GM21529 (cell line): ENCODE measurements at regions not wholly inside any gene's neighbourhood (a gene's known extent, or its start where the extent isn't known, plus 50 kb on each side); places are given as distances from the start of the nearest gene placed in this dataset.

ENCODE experiments used
- ATAC-seq: cut with Tn5 transposase; IDR thresholded peaks from one replicate; pipeline ENCODE4 v1.9.1; 2021; ENCODE audit not compliant: unreplicated experiment

DNA sequence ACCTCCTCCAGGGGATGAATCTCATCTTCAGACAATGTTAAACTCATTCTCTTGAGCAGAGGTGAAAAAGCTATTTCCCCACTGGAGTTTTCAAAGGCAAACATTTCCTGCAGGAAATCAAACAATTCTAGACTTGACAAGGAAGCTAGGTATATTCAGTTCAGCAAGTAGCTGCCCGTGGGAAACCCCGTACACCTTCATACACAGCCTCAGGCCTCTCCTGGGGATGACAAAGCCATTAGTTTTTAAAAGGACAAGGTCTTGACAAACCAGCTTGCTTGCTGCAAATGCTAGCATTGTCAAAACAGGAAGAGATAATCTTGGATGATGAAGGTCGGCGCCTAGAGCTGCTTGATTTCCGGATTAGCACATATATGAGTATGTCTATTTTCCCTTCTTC lies 1630.8 kb upstream of the TENM4 start:
- no peak for ATAC-seq

DNA sequence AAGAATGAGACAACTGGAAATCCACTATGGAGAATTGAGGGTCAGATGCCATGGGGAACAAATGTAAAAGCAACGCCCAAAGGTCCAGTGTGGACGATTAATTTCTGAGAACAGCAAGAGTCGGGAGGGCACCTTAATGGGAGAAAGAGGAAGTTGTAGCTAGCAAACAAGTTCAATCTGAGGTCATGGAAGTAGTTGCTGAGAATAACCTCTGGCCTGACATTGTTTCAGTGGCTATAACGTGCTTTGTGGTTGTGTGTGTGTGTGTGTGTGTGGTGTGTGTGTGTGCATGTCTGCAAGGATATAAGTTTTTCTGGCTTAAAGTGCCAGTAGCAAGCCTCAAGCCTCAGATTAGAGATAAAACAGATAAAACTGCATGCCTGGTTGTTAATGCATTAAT lies 1630.1 kb upstream of the TENM4 start:
- peak; percentile 67 for ATAC-seq

GRCh38 chr11:81059356-81059755 lies 1618.5 kb upstream of the TENM4 start:
- no peak for ATAC-seq

- ATAC-seq: no peak
Measured at GRCh38 chr11:81052344-81053158, 1611.7 kb upstream of the TENM4 start.

DNA sequence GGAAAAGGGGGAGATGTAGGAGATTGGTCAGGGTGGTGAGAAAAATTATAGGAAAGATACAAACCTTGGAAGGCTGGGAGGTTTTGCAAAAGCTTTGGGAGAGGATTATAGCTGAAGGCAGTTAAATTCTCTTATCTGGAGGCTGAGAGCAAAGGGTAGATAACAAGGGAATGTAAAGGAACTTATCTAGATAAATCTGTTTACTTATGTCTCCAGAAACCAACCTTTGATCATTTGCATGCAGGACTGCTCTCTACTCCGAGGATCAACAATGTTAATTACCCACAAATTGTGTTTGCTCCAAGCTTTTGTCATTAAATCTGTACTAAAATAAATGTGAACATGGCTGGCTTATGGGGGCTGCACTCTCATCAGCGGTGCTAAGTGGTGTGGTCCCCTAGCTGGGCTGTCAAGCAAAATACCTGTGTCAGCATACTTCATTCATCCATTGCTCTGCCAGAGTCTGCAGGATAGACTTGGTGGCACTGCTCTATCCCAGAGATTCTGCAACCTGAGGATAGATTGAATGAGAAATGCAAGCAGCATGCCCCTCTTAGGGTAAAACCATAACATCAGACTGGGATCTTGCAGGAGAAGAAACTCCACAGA lies 1599.2 kb upstream of the TENM4 start:
- no peak for ATAC-seq

DNA sequence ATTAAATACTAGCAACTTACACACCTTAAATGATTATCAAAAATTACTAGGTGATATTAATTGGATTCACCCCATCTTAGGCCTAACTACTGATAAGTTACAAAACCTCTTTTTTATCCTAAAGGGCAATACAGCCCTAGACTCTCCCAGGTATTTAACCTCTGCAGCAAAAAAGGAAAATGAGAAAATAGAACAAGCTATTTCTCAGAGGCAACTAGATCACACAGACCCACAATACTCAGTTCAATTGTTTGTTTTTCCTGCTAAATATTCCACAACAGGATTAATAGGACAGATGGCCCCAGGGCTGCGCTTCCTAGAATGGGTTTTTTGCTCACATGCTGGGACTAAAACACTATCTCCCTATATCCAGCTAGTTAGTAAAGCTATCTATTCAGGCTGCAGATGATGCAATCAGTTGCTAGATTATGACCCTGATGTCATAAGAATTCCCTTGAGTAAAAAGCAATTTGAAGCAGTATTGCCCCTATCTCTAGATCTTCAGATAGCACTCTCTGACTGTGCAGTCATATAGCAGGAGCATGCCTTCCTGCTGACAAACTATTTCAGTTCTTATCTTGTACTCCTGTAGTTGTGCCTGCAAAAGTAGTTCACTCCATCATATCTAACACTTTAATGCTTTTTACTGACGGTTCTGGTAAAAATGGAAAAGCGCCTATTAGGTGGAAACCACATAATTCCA lies 1595.5 kb upstream of the TENM4 start:
- no peak for ATAC-seq

DNA sequence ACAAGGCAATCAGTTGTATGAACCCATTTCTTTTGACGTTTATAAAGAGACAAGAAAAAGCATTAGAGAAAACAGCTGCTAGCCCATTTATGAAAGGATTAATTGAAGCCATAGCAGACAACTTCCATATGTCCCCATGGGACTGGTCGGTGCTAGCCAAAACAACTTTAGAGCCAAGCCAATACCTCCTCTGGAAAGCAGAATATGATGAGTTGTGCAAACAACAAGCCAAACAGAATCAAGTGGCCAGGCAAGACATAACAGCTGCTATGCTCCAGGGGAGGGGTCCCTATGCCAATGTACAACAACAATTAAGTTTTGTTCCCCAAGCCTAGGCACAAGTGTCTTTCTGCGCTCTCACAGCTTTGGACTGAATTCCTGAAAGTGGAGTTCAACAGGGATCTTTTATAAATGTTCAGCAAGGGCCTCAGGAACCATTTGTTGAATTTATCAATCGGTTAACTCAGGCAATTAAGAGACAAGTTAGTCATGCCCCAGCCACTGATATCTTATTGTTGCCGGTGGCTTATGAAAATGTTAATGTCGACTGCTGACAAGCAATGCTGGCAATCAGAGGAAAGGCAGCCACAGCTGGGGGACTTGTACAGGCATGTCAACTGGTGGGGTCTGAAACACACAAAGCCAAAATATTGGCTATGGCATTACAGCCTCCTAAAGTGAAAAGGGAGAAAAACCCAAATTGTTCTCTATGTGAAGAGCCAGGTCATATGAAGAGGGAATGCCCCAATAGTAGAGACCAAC lies 1593.1 kb upstream of the TENM4 start:
- no peak for ATAC-seq

DNA sequence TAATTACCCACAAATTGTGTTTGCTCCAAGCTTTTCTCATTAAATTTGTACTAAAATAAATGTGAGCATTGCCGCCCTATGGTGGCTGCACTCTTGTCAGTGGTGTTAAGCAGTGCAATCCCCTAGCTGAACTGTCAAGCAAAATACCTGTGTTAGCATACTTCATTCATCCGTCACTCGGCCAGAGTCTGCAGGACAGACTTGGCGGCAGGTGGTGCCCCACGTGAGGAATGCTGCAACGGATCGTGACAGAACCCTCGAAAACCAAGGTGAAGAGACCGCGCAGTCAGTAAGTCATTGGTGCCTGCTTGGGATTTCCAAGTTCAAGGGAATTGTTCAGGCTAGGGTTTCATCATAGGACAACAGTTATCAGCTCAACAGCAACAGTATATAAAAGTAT lies 1592.1 kb upstream of the TENM4 start:
- ATAC-seq: no peak

GRCh38 chr11:81030186-81030585 lies 1589.4 kb upstream of the TENM4 start:
- no peak for ATAC-seq

DNA sequence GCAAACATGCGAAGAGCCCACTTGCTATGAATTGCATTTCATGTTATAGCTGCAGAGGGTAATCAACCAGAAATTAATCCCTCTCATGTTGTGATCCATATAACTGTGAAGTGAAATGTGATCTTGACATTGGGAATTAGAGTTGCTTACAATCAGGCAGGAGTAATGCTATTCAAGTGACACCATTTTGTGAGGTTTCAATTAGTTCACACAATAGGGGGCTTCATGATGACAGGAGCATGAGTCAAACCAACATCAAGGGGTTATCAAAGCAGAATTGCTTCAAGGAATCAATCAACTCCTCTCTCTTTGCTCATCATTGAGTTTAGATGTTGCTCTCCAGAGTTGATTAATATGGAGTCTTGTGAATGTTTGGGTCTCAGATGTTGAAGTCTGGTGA lies 1585.2 kb upstream of the TENM4 start:
- no peak for ATAC-seq

DNA sequence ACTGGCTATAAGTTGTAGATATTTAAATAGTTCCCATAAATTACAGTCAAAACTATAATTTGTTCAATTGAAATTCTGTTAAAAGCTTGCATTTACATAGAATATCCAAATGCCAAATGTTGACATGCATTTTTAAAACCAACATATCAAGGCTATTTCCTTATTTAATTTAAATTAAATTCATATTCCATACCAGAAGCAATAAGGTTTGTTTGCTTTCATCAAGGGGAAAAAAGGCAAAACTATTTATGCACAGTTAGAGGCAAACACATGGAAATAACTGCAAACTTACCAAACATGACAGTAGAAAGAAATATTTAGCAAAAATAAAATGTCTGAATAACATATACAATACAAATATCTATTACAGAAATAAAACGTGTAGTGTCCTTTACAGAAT lies 1581.2 kb upstream of the TENM4 start:
- no peak for ATAC-seq

GRCh38 chr11:81010631-81011030 lies 1569.8 kb upstream of the TENM4 start:
- ATAC-seq: no peak

- ATAC-seq: no peak
Measured at GRCh38 chr11:81007046-81007445, 1566.2 kb upstream of the TENM4 start.

DNA sequence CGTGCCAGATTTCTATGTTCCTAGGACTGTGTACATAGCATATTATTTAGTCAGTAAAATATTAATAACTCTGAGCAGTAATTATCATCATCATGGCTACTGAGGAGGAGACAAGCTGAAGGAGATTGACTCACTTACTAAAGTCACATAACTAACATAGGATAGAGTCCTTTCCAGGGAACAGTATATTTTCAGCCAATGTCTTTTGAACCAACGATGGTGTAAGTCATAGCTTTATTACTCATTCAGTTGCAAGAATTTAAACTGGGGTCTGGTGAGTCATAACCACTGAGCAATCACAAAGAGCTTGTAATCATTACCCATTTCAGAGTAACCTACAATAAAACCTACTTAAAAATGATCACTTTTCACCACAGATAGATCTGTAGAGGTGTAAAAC lies 1564.8 kb upstream of the TENM4 start:
- ATAC-seq: no peak

DNA sequence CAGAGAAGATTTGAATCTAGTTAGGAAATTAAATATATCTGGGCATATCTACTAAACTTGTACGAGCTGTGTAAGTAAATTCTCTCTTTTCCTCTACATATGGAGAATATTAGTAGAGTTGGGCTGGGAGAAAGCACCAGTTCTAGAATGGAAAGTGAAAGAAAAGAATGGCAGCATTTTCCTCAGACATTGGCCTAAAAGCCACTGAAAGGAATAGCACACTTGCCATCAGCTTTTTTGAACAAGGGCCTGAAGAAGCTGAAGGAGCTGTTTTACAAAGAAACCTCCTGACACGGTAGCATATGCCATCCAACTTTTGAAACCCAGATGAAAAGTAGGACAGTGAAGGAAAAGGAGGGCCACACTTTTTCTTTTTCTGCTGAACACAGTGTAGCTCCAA lies 1563.7 kb upstream of the TENM4 start:
- ATAC-seq: no peak

- ATAC-seq: no peak
Measured at GRCh38 chr11:81002374-81002773, 1561.5 kb upstream of the TENM4 start.

- ATAC-seq: no peak
Measured at GRCh38 chr11:81000735-81001134, 1559.9 kb upstream of the TENM4 start.

DNA sequence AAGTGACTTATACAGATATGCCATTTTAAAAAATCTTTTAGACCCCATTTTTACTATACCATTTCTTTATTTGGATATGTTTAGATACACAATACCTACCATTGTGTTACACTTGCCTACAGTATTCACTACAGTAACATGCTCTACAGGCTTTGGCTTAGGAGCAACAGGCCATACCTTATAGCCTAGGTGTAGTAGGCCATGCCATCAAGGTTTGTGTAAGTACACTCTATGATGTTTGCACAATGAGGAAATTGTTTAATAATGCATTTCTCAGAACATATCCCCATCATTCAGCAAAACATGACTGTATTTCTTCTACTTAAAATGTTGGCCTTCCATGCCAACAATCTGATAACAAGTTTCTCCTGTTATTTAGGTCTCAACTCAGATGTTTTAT lies 1559.5 kb upstream of the TENM4 start:
- ATAC-seq: no peak

- no peak for ATAC-seq
Measured at GRCh38 chr11:80995523-80995922, 1554.7 kb upstream of the TENM4 start.

DNA sequence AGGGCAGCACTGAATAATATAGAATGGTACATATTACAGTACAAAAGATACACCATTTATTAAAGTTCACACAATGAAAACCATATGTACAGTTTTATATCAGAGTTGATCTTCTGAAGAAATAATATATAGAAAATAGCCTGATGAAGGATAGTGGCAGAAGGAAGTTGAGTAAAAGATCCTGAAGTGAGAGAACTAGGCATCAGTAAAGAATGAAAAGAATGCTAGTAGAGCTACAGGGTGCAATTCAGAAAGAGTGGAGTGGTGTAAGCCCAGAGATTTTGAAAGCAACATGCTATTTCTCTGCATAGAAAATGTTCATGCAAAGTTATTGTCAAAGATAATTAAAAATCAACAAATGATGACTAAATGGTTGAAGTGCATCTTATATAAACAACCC lies 1552.7 kb upstream of the TENM4 start:
- no peak for ATAC-seq

- no peak for ATAC-seq
Measured at GRCh38 chr11:80990885-80991284, 1550.1 kb upstream of the TENM4 start.
